ENCODE measurements at regions not wholly inside any gene's neighbourhood (a gene's known extent, or its start where the extent isn't known, plus 50 kb on each side); places are given as distances from the start of the nearest gene placed in this dataset.

DNA sequence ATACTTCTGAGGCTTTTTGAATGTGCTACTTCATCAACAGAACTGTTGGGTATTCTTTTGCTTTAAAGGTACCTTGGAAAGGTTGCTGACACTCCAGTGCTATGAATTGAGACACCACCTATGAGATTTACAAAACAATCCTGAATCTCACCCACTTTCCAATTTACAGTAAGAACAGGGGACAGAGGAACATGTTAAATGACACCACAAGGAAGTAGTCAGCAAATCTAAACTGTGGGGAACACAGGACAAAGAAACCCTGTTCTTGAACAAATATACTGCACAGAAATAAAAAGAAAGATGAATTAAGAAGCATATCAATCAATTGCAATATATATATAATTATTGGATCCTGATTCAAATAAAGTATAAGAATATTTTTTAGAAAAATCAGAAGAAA is 216.7 kb upstream of the ARID1B start:
- no peak for DNase-seq

DNA sequence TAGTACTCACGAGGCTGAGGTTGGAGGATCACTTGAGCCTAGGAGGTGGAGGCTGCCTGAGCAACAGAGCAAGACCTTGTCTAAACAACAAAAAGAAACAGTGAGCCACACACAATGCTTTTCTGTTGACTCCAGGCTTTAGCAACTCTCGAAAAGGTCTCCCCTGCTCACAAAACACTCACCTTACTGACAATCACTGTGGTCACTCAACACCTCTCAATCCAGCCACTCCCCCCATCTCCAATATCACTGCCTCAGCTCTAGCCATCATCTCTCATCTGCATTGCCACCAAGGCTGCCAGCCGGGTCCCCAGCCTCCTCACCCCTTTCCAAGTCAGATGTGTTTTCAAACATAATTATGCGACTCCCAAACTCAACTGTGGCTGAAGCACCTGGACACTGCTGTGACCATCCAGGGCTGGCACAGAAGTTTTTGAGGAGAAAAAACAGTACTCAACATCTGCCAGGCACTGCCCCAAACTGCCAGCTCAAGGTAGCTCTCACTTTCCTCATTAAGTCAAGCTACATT is 218.0 kb upstream of the ARID1B start:
- no peak for DNase-seq

DNA sequence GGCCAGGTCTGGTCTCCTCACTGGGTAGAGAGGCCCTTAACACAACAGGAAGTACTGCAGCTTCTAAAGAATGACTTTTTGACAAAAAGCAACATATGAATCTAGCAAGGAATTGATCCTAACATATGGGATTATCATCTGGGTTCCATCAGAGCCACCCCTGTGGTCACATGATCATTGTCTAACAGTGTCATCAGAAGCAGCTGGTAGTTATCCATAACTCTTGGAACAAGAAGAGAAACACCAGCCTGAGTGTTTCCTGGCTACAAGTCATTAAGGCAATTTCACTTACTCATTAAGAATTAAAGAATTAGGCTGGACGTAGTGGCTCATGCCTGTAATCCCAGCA is 219.3 kb upstream of the ARID1B start:
- no peak for DNase-seq

DNA sequence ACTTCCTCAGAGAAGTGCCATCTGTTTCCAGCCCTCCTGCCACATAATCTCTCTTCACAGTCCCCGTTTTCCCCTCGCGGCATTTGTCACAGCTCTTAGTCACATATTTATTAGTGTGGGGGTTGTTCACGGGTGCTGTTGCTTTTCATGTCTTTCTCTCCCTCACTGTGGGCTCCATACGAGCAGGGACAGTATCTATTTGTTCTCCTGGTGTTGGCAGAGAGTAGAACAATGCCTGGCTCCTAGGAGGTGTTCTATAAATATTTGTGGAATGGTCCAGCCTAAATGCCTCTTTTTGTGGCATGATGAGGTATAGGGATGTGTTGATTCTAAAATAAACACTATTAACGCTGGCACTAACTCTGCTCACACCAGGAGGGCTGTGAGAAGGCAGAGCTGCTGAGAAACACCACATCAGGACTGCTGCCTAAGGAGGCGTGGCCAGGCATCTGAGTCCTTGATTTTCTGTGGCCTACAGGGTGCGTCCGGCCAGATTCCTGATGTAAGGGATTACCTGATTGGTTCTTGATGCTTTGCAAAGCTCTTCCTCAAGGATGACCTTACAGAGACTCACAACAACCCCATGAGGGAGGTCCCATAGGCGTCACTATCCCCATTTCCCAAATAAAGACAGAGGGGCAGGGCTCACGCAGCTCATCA is 219.8 kb upstream of the ARID1B start:
- peak; percentile 71 for DNase-seq

DNA sequence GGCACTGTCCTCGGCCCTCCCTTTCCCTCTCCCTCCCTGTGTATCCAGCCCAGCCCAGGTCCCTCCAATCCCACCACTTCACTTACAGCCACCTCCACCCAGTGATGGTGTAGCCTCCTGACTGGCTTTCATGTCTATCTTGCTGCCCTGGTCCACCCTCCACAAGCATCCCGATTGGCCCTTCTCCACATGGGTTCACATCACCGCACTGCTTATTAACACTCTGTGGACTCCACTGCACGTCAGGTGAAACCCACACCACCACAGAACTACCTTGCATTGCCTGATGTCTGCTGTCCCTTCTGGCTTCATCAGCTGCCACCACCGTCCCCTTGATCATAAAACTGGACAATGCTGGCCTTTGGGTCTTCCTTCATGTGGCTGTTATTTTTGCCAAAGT is 220.4 kb upstream of the ARID1B start:
- DNase-seq = no peak

DNA sequence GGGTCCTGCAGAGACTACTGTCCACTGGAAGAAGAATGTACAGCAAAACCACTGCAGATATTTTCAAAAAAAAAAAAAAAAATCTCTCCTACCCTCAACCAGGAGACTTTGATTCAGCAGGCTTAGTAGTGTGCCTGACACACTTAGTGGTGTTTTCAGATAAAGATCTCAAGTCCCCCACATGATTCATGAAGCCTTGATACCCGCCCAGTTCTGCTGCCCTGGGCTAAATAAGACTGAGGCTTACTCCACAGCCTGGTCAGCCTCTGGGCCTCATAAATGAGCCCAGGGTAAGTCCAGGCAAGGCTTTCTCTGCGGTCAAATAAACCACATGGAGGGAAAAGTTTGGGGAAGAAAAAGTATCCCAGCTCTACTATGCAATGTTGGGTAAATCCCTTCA is 222.1 kb upstream of the ARID1B start:
- no peak for DNase-seq

DNA sequence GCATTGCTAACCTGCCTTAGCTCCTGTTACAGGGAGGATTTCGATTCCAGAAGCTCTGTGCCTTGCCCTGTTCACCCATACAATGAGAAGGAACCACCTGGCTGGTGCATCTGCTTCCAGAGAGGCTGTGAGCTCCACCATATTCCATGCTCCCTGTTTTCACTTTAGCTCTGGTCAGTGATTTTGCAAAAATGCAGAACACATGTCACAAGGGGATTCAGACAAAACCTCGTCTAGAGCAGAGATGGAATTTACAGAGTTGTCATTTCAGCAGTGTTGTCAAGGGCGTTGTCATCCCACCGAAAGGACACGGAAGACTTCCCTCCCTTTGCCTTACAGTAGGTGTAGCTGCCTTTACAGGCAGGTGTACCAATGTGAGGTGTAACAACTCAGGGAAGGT is 223.0 kb upstream of the ARID1B start:
- no peak for DNase-seq

DNA sequence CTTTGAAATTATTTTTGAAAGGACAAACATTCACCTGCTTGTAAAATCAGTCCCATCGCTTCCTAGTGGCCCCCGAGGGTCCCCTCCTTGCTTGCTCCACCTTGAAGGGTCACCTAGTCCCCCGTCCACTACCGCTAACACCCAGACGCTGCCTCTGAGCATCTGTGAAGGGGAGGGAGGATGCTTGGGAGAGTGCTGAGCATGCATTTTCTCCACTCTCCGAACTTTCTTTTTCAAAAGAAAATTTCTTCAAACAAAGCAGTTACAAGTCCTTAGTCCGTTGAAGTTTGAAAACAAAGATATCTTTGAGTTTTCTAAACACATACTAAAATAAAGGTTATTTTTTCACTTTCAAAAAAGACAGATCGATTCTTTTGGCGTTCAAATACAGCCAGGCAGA is 224.3 kb upstream of the ARID1B start:
- no peak for DNase-seq

DNA sequence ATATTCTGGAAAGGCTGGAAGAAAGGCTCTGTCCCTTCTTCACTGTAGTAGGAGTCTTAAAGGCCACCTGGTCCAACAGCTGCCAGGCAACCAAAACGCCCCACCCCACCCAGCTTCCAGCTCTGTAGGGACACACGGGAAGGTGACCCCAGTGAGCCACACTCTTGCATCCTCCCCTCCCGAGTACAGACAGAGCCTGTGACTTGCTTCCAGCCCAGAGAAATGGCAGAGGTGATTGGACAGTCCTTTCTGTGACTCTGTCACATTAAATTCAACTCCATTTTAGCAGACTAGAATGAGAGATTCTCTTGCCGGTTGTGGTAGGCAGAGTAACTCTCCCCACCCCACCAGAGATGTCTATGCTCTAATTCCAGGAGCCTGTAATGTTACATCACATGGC is 226.2 kb upstream of the ARID1B start:
- no peak for DNase-seq

DNA sequence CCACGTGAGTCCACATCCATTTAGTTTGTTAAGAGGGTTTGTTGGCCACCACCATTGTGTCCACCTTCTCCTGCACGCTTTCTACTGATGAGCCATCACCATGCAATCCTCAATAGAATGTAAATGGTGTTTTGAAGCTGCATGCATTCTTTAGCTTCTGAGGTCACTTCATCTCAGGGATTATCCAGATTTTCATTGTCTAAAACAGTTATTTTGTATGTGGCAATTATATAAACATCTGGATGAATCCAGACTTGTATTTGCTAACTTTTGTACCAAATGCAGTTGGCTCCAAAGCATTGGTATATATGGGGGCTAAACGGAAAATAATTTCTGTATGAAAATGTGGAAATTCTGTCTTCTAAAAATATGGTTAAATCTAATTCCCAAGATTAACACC is 231.2 kb upstream of the ARID1B start:
- DNase-seq = no peak

DNA sequence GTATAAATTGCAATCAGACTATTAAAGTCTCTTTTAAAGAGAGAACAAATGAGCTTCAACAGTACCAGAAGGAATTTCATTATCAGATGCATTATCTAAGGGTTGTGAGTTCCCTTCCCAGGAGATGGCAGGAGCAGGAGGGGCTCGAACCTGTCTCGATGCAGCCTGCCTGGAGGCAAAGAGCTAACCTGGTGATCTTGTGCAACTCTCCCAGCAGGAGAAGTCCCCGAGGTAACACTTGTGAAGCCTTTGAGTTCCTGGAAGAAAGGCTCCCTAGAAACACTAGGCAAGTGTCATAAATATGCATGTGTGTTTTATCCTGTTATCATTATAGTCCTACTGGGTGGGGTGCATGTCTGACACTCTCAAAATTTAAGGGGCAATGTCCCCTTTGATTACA is 232.2 kb upstream of the ARID1B start:
- DNase-seq = no peak

DNA sequence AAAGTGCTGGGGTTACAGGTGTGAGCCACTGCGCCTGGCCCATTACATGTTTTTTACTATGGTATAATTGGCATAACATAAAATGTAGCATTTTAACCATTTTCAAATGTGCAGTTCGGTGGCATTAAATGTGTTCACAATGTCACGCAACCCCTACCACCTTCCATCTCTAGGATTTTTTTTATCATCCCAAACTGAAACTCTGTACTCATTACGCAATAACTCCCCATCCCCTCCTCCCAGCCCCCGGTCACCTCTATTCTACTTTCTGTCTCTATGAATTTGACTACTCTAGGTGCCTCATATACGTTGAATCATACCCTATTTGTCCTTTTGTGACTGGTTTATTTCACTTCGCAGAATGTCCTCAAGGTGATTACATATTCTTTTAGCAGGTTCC is 233.1 kb upstream of the ARID1B start:
- no peak for DNase-seq

DNA sequence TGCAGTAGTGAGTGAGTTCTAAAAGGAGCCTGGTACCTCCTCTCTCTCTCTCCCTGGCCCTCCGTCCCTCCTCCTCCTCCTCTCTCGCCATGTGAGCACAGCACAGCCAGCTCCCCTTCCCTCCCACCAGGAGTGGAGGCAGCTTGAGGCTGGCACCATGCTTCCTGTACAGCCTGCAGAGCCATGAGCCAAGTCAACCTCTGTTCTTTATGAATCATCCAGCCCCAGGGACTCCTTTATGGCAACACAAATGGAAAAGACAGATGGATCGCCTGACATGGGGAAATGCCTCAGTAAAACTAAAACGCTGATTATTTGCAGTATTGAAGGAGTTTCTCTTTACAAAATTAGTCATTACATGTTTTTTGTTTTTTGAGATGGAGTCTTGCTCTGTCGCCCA is 233.7 kb upstream of the ARID1B start:
- no peak for DNase-seq

DNA sequence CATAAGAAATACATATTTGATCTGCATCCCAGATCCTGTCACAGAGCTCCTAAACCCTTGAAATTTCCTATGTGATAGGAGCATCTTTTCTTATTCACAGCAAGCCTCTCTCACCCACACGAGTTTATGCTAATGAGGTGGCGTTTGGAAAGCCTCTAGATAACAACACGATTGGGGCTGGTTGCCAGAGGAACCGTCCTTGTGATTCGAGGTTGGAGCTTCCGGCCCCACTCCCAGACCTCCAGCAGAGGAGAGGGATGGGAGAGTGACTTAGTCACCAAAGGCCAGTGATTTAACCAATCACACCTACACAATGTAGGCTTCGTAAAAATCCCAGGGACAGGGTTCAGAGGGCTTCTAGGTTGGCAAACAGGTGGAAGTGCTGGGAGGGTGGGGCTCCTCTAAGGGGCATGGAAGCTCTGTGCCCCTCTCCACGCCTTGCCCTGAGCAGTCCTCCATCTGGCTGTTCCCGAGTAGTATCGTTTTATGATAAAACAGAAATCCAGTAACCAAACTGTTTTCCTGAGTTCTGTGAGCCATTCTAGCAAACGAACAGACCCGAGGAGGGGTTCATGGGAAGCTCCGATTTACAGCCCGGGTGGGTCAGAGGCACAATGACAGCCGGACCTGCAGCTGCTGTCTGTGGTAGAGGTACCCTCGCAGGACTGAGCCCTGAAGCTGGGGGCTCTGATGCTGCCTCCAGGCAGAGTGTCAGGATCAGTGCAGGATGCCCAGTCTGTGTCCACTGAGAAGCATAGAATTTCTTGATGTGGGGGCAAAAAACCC is 238.1 kb upstream of the ARID1B start:
- no peak for DNase-seq

DNA sequence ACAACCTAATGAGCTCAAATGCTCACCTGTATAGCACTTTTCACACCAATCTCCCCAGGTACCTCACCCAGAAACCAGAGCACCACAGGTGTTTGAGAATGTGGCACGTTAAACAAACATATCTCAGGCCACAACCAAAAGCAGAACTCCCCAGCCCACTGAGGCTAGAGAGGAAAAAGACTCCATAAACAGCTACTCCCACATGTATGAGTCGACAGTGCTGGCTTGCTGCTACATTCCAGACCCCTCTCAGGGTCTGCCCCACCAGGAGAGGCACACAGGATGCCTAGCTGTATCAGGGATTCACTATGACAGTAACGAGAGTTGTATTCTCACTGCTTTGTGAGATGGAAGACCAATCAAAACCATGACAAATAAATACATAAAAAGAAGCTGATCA is 242.6 kb upstream of the ARID1B start:
- no peak for DNase-seq

DNA sequence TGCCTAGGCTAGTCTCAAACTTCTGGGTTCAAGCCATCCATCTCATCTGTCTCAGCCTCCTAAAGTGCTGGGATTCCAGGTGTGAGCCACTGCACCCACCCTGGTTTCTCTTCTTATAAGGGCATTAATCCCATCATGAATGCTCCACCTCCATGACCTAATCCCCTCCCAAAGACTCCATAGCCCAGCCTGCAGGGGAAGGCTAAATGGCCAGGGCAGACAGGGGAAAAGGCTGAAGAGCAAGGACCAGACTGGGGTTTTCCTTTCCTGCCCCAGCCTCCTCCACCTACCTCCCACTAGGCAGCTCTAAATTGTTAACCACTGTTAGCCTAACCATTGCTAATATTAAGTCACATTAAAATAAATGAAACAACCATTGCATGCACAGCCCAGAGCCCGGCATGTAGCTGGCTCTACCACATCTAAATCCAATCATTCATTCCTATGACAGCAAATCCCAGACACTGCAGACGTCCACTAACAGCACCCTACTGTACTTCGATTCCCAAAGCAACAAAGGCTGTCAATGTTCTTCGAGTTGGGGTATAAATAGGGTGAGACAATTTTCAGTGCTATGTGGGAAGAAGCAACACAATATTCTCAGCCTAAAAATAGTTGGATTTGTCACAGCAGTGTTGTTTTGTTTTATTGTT is 243.2 kb upstream of the ARID1B start:
- DNase-seq = no peak

DNA sequence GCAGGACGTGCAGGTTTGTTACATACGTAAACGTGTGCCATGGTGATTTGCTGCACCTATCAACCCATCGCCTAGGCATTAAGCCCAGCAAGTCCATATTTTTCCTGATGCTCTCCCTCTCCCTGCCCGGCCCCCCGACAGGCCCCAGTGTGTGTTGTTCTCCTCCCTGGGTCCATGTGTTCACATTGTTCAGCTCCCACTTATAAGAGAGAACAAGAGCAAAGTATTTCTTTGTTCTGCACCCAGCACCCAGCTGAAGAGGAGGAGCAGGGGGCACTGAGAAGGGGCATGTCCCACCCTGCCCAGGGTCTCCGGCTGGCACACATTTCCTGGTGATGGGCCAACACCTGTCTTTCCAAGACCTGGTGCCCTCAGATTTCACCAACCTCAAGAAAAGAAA is 251.1 kb upstream of the ARID1B start:
- DNase-seq = no peak

DNA sequence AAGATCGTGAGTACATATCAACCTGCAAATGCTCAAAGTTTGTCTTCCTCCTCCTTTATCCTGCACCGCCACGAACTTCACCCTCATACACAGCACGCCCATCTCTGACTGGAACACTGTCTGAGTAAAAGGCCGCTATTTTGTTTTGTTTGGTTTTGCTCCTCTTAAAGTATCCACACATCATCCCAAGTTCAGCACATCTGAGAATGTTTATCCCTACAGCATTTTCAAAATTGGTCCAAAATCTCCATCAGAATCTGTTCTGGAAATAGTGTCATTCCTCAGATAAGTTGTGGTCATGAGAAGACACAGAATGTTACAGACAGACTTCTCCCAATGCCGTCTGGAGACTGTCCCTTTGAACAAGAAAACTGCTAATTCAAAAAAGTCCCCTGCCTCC is 251.6 kb upstream of the ARID1B start:
- no peak for DNase-seq

DNA sequence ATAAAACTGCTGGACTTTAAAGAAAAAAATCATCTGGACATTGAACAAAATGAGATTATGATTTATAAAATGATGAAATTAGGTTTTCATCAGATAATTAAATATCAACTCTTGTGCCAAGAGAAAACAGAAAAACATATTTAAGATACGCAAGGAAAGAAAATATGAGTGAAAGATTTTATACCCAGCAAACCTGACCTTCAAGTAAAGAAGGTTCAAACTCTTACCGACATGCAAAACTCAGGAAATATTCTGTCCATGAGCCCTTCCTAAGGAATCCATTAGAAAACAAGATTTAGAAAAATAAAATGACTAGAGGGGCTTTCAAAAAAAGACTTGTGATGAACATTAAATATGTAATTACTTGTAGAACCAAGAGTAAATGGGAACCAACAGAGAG is 257.2 kb upstream of the ARID1B start:
- DNase-seq = no peak

DNA sequence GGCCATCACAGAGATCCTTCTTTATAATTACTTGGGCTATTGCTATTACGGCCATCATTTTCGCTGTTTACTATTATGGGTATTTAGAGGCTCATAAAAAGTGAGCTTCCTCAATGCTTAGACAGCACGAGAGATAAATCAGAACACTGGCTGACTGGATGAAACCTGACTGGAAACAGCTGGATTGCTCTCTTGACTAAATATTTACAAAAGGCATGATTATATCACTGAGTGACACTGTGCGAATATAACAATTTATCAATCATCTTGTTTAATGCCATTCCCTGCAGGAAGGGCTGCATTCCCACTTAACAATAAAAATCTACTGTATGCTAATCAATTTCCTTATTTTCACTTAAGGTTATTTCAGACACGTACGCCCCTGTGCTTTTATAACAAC is 260.1 kb upstream of the ARID1B start:
- no peak for DNase-seq

DNA sequence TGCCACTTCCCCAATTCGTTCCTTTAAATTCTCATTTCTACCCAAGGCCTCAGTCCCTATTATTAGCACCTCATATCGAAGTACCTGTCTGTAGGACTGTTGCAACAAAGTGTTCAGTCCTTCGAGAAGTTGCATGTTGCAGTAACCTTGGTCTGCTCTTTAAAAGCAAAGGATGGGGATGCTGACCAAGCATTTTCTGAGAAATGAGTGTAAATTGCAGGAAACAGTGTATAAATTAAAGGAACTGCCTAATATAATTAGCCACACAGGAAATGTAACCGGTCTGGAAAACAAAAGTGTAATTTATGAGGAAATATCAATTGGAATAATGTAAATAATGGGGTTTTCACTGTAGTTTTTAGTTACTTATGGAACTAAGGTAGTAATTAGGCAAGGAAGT is 261.9 kb upstream of the ARID1B start:
- no peak for DNase-seq

DNA sequence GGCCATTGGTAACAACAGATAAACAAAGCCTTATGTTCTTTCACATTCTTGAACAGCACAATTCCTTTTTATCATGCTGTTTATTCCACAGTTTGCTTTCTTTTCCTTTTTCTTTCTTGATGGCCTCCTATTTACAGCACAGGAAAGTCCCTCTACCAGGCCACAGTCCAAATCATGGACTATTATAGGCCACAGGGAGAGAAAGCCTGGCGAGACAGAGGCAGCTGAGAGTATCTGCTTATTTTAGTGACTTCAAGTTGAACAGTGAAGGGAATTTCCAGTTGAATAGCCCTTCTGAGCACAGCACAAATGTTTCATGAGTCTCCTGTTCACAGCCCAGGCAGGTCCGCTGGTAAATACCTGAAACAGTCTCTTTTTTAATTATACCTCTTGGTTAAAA is 263.7 kb upstream of the ARID1B start:
- no peak for DNase-seq

DNA sequence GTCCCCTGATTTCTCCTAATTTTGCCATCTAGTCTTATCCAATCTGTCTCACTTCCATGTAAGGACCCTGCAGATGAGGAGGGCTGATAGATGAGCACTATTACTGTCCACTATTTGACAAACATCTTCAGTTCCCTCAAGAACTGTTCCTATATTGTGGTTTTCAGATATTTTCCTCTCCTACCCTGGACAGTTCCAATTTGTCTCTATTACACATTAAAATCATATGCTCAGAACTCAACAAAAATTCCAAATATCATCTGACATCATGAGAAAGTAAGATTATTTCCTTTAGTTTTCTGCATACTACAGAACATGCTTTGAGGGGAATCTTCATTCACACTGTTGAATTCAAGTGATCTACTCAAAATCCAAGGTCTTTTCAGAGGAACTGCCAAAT is 265.6 kb upstream of the ARID1B start:
- no peak for DNase-seq

DNA sequence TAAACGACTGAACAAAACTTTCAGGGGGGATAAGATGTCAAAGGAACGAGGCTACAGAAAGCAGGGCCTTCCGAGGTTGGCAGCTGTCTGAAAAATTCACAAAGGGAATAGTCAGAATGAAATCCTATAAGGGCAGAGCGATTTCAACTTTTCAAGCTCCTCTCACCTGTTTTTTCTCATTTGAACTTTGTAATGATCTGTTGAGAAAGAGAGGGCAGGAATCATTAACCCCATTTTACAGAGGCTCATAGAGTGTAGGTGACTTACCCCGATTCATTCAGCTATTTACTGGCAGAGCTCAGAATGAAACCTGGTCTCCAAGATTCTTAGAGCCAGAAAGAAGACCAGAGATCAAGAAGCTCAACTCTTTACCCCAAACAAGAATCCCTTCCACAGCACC is 266.1 kb upstream of the ARID1B start:
- DNase-seq = no peak

Data from fibroblast of skin of back (primary cell).